Activated naive CD4-positive, alpha-beta T cell treated with anti-CD3 and anti-CD28 coated beads, Interleukin-2, amount 50 U/mL, for 16 hours (primary cell): ENCODE measurements at regions not wholly inside any gene's neighbourhood (a gene's known extent, or its start where the extent isn't known, plus 50 kb on each side); places are given as distances from the start of the nearest gene placed in this dataset.
A peak's percentile ranks its signal among the peaks of the same experiment; 100 is the strongest.
"Not testable (repeated sequence)": the region's sequence is repeated elsewhere in the genome, so short reads cannot be mapped to it uniquely, and the experiment has no call there.

Experiments
- DNase-seq: peaks from one replicate; pipeline ENCODE4 v3.0.0-alpha.2; 2020

DNA sequence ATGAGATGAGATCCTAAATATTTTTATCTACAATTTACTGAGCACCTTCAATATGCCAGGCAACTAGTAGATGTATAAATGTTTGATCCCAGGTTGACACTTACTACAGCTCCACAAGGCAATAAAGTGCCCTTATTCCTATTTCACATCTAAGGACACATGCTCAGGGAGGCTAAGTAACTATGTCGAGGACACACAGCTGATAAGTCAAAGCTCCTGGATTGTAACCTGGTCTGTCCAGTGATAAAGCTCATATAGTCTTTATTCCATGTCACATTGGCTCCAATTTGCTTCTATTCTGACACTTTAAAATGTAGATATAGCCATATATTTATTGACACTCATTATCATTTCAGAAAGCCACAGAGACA, 93.8 kb upstream of the BMAL1 start:
- DNase-seq: no peak

DNA sequence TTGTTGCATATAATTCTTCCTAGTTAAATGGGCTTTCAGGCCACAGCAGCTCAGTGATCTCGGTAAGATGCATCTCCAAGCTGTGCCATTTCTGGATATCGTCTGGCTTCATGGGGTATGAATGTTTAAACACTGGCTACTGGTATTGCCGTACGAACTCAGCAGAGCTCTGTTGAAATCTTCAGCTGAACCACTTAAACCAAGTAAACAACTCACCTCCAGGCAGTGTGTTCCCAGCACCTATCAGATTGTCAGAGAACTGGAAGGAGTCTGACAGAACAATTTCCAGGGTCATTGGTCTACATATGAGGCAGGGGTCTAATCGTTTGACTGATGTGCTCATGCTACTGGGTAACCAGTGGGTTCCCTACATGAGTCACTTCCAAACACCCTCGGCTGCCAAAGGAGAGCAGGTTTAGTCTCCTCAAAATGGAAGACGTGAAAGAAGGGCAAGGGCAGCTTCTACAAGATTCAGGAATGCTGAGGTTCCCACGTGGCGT, 93.2 kb upstream of the BMAL1 start:
- no peak for DNase-seq

DNA sequence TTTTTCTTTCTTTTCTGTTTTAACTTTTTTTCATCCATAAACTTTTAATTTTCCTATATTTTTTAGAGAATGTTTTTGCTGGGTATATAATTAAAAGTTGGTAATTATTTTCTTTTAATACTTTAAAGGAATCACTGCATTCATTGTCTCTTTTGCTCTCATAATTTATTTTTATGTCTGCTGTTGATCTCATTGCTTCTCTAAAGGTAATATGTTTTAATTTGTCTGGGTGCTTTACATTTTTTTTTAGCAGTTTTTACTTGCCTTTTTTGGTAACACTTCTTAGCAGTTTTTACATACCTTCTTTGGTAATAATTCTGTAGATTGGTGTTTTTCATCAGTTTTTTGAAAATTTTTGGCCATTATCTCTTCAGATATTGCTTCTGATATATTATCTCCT, 89.4 kb upstream of the BMAL1 start:
- DNase-seq: no peak

DNA sequence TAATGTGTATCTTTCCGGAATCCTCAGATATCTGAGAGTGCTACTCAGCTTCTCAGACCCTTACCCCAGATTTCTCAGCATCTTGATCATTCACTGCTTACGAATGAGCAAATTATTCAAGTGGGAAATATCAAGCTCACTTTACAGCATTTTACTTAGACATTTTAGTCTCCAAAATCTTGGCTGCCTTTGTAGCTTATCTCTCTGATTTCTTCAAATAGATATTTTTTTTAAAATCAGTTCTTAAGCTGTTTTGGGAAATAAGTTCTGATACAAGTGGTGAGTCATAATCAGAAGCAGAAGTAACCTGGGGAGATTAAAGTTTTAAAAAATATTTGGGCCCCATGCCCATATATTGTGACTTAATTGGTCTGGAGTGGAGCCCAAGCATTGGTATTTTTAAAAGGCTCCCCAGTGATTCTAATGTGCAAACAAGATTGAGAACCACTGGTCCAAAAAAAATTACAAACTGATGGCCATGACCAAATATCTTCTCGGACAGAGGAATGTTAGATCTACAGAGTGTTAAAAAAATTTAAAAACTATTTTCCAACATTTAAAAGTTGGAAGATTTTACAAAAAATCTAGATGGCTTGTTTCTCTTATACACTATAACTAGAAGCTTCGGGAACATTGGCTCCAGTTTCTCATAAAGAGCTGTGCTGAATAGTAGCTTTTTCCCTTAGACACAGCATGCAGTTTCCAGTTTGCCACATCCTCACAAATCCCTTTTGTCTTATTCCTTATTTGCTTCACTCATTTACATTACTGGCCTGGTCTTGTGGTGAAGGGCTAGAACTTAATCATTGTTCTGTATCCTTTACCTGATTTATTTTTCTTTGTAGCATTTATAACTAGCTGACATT, 87.8 kb upstream of the BMAL1 start:
- no peak for DNase-seq

DNA sequence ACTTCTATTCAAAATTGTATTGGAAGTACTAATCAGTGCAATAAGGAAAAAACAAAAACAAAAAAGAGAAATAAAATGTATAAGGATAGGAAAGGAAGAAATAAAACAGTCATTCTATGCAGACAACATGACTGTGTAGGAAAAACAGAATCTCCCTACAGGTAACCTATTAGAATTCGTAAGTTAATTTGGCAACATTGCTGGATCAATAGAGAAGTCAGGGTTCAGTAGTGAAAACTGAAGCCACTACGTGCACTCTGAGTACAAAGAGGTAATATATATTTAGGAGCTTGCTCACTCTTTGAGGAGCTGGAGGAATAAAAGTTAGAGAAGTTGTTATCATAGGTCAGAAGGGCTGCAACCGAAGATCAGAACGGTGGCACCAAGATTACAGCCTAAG, 84.0 kb upstream of the BMAL1 start:
- DNase-seq: no peak

DNA sequence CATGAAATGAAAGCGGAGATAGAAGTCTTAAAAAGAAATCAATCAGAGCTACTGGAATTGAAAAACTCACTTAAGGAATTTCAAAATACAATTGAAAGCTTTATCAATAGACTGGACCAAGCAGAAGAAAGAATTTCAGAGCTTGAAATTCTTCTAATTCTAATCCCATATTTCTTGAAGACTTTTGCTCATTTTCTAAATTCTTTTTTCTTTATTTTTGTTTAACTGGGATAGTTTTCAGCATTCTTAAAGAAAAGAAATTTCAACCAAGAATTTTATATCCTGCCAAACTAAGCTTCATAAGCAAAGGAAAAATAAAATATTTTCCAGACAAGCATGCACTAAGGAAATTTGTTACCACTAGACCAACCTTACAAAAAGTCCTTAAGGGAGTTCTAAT, 80.2 kb upstream of the BMAL1 start:
- DNase-seq: not testable (repeated sequence)

DNA sequence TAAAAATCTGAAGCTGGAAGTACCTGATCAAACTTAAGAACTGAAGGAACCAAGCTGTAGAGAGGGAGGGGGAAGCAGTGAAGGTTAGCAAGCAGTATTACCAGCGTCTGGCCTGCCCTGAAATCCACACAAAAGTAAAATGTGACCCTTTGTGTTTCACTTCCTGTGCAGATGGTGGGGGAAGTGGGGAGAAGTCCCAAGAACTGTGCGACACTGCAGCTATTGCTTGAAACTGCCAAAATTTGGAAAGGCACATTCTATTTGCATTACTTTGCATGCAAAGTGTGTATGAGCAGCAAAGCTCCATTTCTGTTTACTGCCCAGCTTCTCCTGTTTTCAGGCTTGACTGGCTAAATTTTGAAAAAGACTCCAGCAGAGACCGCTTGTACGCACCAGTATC, 72.1 kb upstream of the BMAL1 start:
- no peak for DNase-seq

DNA sequence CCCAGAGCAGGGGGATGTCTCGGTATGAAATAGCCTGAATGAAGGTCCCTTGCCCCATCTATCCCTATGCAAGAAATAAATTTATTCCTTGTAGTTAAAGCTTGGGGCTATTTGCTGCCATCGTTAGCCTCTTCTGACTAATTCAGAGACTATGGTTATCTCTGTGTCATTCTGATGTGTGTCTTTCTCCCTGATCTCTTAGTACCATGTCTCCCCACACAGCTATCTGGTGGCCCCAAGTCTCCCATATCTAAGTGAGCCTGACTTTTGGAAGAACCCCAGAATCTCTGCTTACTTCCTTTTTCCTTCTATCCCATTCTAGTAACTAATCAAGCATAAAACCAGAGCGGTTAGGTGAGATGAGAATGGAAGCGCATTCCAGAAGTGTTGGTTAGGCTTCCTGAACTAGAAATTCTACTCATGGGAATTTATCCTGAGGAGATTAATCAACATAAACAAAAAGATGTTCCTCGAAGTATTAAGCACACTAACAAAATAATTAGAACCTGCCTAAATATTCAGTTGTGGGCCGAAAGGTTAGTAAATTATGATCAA, 71.4 kb upstream of the BMAL1 start:
- DNase-seq: no peak

DNA sequence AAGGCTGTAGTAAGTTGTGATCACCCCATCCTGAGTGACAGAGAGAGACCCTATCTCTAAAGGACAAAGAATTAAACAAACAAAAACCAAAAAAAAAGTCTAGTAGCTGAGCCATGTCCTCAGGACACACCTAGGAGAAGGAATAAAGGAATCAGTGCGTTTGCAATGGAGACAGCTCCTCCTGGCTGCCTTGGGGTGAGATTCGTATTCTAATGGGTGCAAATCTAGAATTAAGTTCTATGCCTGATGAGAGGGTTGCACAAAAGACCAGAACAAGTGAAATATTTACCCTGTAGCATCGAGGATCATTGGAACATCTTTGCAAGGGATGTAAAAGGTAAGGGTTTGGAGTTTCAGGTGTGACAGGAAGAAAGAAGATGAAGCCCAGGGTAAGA, 70.3 kb upstream of the BMAL1 start:
- DNase-seq: no peak

DNA sequence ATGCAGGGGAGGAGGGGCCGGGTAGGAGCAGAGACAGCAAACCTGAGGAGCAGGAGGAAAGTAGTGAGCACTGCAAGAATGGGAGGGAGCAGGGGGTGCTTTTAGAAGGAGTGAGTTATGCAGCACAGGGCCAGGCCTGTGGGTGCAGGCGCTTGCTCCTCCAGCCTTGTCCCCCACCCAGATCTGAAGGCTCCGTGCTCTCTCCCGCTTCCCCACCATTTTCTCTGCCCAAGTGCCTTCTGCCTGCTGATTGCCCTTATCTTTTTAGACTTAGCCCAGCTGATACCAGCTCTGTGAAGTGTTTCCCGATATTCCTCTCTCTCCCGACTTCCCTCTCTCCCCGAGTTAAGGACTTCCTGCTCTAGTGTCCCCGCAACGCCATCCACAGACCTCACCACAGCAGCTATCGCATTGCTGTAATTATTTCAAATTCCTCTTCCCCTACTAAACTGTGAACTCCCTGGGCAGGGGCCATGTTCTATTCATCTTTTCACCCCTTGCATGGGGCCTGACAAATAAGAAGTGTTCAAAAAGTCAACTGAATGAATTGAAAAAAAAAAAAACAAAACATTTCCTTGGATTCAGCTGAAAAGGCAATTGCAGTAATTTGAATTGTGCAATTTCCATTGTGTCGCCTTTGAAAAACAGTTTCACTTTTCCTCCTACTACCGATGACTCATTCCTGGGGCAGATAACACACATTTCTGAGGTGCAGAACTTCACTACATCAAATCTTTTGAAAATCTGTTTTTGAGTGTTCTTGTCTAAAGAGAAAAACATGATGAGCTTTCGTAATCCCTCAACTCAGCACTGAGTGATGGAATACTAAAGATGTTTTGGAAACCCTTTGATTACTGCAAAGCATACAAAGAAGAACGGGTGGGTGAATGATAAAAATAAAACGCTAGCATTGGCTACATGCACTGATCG, 69.7 kb upstream of the BMAL1 start:
- DNase-seq: peak; percentile 30

DNA sequence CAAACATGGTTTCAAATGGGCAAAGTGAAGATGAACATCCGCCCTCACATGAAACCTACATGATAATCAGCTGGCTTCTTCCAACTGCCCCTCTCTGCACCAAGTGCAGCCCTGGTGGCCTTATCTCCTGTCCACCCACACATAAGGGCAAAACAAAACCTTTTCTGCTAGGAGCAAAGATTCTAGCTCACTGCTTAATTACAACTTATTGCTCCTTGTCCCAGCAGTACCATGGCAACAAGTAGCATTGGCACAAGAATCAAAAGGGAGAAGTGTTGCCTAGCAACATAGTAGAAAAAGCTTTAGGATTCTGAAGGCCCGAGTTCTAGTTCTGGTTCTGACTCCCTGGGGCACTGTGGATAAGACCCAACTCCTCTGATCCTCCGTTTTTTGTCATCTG, 68.7 kb upstream of the BMAL1 start:
- DNase-seq: no peak

DNA sequence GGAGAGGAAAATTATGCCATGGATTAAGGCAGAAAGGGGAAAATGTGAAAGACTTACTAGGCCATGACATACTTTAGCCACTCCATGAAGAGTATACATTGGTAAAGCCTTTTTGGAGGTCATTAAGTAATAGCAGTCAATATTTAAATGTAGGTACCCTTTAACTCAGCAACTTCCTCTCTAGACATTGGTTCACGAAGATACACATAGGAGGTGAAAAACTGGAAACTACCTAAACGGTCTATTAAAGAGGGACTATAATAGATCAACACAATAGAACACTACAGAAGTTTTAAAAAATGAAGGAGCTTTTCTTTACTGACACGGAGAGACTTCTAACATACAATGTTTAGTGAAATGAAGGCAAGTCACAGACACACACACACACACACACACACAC, 68.2 kb upstream of the BMAL1 start:
- no peak for DNase-seq

DNA sequence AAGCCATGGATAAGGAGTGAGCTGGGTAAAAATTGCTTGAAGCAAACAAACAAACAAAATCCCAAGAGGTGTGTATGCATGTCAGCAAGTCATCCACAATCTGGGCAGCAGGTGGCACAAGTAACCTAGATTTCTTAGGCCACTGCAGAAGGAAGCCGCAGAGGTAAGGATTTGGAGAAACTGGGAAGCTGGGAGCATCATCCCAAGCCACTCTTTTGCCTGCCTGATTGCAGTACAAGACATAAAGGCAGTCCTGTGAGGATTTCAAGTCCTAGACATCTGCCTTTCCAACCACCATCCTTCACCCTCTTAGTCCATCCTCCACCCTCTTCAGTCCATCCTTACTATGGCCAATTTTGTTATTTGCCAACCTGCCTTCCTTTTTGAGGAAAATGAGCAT, 67.2 kb upstream of the BMAL1 start:
- DNase-seq: peak; percentile 19

DNA sequence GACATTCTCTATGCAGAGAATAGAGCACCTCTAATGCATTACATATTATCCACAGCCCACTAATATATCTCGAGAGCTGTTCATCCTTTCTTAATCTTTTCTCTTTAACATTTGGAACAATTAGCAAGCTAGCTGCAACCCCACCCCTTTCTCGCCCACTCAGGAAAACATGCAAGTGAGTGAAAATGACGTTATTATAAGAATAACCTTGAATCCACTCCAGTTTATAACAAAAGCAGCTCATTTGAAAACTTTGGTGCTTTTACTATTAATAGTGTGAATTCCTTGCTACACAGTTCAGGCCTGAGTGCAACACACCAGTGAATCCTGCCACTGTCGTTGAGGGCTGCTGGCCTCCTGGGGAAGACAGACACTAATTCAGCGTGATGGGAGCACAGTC, 63.3 kb upstream of the BMAL1 start:
- no peak for DNase-seq

DNA sequence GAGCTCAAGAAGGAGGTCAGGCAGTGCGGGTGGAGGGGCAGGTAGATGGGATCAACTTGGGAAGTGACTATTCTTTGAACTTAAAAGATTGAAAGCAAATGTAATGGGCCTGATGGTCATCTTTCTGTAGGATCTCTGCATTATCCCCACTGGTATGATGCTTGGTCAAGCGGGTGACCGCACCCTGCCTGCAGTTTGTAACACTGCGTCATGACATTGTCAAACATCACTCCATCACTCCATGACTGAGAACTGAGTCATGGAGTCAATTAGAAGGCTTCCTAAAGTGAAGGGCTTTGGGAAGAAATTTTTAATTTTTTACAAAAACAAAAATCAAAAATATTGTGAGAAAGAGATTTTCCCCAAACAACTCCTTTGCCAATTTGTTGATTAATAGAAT, 62.4 kb upstream of the BMAL1 start:
- no peak for DNase-seq

DNA sequence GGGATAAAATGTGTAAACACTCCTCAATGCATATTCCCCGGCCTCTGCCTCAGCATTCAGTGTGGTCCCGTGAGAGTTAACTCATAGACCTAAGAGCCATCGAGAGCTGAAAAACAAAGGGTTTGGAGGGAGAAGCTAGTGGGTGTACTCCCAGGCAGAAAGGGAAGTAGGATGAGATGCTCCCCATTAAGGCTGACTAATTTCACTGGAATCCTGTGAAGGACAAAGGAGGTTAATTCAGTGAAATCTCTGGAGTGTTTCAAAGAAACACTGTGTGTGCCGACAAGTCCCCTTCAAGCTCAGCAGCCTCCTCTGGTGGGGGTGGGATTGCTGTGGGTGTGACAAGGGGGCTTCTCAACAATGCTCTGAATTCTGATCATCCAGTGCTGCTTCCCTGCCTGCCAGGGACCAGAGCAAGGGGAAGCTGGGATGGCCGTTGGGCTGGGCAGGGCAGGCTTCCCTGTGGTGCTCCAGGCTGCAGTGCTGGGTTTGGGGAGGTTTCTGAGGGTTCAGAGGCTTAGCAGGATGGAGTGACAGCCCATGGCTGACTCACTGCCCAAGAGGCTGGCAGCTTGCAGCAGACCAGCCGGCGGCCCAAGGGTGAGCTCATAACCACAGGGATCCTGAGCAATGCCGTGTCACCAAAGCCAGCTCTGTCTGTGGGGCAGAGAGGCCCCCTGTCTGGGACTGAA, 61.4 kb upstream of the BMAL1 start:
- no peak for DNase-seq

DNA sequence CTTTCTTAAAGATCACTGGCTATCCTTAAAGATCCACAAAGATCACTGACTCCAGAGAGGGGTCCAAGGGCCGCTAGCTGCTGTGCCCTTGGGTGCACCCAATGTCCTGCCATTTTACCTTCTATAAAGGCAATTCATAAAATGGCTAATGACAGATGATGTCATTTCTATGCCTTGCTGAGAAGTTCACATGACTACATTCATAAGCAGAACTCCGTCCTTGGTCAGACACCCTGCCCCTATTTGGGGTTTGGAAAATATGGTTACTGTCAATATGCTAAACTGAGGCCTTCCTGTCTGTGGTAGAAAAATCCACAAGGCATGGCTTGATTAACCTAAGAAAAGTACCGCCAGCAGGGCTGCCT, 60.9 kb upstream of the BMAL1 start:
- no peak for DNase-seq

DNA sequence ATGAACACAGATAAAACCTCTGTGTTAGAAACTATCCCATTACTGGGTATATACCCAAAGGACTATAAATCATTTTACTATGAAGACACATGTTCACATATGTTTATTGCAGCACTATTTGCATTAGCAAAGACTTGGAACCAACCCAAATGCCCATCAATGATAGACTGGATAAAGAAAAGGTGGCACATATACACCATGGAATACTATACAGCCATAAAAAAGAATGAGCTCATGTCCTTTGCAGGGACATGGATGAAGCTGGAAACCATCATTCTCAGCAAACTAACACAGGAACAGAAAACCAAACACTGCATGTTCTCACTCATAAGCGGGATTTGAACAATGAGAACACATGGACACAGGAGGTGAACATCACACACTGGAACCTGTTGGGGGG, 58.9 kb upstream of the BMAL1 start:
- not testable (repeated sequence) for DNase-seq

DNA sequence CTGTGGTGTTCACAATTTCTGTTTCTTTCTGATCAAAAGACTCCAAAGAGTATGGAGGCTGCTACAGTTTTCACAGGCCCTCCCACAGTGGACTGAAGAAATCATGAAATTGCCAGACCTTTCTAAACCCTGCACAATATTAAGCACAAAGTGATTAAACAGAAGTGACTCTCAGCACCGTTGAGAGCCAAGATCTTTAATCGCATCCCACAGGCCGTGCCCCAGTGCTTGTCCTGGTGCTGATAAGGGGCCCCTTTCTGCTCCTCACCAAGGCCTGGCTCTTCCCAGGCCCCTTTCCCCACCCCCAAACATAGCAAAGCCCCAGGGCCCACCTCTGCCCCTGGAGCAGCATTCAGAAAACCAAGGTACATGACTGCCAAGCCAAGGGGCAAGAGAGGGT, 57.4 kb upstream of the BMAL1 start:
- DNase-seq: no peak

DNA sequence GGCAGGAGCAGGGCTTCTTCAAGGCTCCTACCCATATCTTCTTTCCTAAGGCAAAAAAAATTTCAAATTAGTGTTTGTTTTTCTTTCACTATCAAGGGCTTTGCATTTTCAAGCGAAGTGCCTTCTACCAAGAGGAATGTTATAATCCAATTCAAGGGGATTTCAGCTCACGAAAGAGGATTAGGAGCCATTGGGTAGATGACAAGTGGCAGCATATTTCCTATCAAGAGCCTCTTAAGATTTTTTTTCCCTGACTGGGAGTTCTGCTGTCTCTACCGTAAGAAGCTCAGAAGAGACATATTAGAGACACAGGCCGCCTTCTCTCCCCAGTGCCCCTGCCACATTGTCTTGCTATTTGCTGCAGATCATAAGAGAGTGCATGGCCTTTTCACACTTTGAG, 55.9 kb upstream of the BMAL1 start:
- no peak for DNase-seq

DNA sequence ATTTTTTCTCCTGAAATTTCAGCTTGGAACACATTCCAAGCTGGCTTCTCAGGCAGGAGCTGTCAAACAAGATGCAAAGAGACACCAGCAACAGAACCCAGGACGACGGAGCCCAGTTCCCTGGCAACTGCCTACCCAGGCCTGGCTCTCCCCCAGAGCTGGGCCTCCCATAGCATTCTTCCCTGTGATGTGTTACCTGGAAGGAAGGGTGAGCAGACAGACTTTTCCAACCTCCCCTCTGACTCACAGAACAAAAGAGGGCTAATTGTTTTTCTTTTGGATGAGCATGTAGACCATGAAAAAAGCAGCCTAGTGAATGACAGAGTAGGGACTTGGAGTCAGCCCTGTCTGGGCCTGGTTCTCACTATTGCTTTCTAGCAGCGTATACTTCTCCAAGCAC, 55.3 kb upstream of the BMAL1 start:
- DNase-seq: no peak

DNA sequence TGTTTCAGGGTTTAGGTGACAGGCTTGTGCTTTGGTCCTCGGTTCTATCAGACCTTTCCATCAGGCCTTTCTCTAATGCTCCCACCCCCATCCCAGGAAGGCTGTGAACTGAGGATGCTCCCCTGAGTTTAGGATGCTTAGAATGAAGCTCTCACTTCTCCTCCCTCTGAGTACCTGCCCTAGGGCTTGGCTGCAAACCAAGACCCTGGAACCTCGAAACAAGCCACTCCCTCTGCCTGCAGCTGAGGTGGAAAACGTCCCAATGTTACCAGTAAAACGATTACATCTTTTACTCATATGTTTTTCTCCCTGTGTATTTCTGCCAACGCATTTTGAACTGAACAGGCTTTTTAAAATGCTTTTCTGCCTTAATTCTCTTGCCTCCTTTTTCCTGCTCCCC, 54.5 kb upstream of the BMAL1 start:
- DNase-seq: no peak

DNA sequence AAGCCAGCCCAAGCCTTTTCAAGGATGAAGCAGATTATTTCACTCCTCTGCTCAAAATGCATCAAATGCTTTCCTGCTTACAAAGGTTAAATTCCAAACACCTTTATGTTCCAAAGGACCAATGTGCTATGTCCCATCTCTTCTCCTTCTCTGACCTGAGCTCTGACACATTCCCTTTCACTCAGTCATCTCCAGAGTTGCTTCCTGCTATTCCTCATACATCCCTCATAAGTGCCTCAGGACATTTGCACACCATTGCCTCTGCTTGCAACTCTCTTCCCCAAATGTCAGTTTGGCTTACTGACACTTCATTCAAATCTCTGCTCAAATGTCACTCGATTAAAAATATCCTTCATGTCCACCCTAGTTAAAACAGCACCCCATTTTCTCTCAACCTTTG, 53.3 kb upstream of the BMAL1 start:
- DNase-seq: no peak
